ENCODE measurements at regions not wholly inside any gene's neighbourhood (a gene's known extent, or its start where the extent isn't known, plus 50 kb on each side); places are given as distances from the start of the nearest gene placed in this dataset.

GRCh38 chr2:83756219-83756618 is 702.9 kb downstream of the SUCLG1 start:
- H3K4me1 ChIP-seq (ENCODE audit: control insufficient read depth, insufficient read depth, low read length): no peaks in the 10 kb centered on the region
- no peaks in the 10 kb centered on the region for H3K27me3 ChIP-seq (ENCODE audit: control insufficient read depth, insufficient read depth, low read length)
- H3K9ac ChIP-seq (ENCODE audit: low read depth, low read length): no peak overlapping the region
- H3K4me3 ChIP-seq (ENCODE audit: low read depth, low read length): no peak overlapping the region
- no peaks in the 10 kb centered on the region for H3K36me3 ChIP-seq (ENCODE audit: control insufficient read depth, insufficient read depth, low read length)
- no peaks in the 10 kb centered on the region for H3K9me3 ChIP-seq (ENCODE audit: control insufficient read depth, insufficient read depth, low read length)

GRCh38 chr2:83747141-83747540 is 711.9 kb downstream of the SUCLG1 start:
- no peak overlapping the region for H3K9ac ChIP-seq (ENCODE audit: low read depth, low read length)
- no peaks in the 10 kb centered on the region for H3K9me3 ChIP-seq (ENCODE audit: control insufficient read depth, insufficient read depth, low read length)
- no peaks in the 10 kb centered on the region for H3K36me3 ChIP-seq (ENCODE audit: control insufficient read depth, insufficient read depth, low read length)
- no peak overlapping the region for H3K4me3 ChIP-seq (ENCODE audit: low read depth, low read length)
- H3K27me3 ChIP-seq (ENCODE audit: control insufficient read depth, insufficient read depth, low read length): no peaks in the 10 kb centered on the region
- H3K4me1 ChIP-seq (ENCODE audit: control insufficient read depth, insufficient read depth, low read length): no peaks in the 10 kb centered on the region

- no peaks in the 10 kb centered on the region for H3K36me3 ChIP-seq (ENCODE audit: control insufficient read depth, insufficient read depth, low read length)
- no peaks in the 10 kb centered on the region for H3K27me3 ChIP-seq (ENCODE audit: control insufficient read depth, insufficient read depth, low read length)
- H3K4me3 ChIP-seq (ENCODE audit: low read depth, low read length): no peak overlapping the region
- H3K4me1 ChIP-seq (ENCODE audit: control insufficient read depth, insufficient read depth, low read length): no peaks in the 10 kb centered on the region
- H3K9me3 ChIP-seq (ENCODE audit: control insufficient read depth, insufficient read depth, low read length): peaks cover under 1% of the 10 kb centered on the region
- H3K9ac ChIP-seq (ENCODE audit: low read depth, low read length): no peak overlapping the region
Observed at GRCh38 chr2:83744855-83745254, 714.2 kb downstream of the SUCLG1 start.

GRCh38 chr2:83742117-83742782 is 716.8 kb downstream of the SUCLG1 start:
- no peak overlapping the region for H3K9ac ChIP-seq (ENCODE audit: low read depth, low read length)

GRCh38 chr2:83730223-83730622 is 728.9 kb downstream of the SUCLG1 start:
- no peaks in the 10 kb centered on the region for H3K27me3 ChIP-seq (ENCODE audit: control insufficient read depth, insufficient read depth, low read length)
- no peak overlapping the region for H3K4me3 ChIP-seq (ENCODE audit: low read depth, low read length)
- no peaks in the 10 kb centered on the region for H3K4me1 ChIP-seq (ENCODE audit: control insufficient read depth, insufficient read depth, low read length)
- no peaks in the 10 kb centered on the region for H3K36me3 ChIP-seq (ENCODE audit: control insufficient read depth, insufficient read depth, low read length)
- no peak overlapping the region for H3K9ac ChIP-seq (ENCODE audit: low read depth, low read length)
- H3K9me3 ChIP-seq (ENCODE audit: control insufficient read depth, insufficient read depth, low read length): no peaks in the 10 kb centered on the region

More at GRCh38 chr2:83742117-83742782, 716.8 kb downstream of the SUCLG1 start:
- H3K4me3 ChIP-seq (ENCODE audit: low read depth, low read length): no peak overlapping the region
- H3K36me3 ChIP-seq (ENCODE audit: control insufficient read depth, insufficient read depth, low read length): no peaks in the 10 kb centered on the region
- H3K4me1 ChIP-seq (ENCODE audit: control insufficient read depth, insufficient read depth, low read length): no peaks in the 10 kb centered on the region
- H3K27me3 ChIP-seq (ENCODE audit: control insufficient read depth, insufficient read depth, low read length): no peaks in the 10 kb centered on the region
- H3K9me3 ChIP-seq (ENCODE audit: control insufficient read depth, insufficient read depth, low read length): peaks cover 5% of the 10 kb centered on the region

GRCh38 chr2:83725735-83726134 is 733.3 kb downstream of the SUCLG1 start:
- no peak overlapping the region for H3K4me3 ChIP-seq (ENCODE audit: low read depth, low read length)
- no peaks in the 10 kb centered on the region for H3K4me1 ChIP-seq (ENCODE audit: control insufficient read depth, insufficient read depth, low read length)
- no peaks in the 10 kb centered on the region for H3K36me3 ChIP-seq (ENCODE audit: control insufficient read depth, insufficient read depth, low read length)
- H3K9me3 ChIP-seq (ENCODE audit: control insufficient read depth, insufficient read depth, low read length): no peaks in the 10 kb centered on the region
- H3K9ac ChIP-seq (ENCODE audit: low read depth, low read length): no peak overlapping the region
- H3K27me3 ChIP-seq (ENCODE audit: control insufficient read depth, insufficient read depth, low read length): no peaks in the 10 kb centered on the region

GRCh38 chr2:83705146-83705545 is 753.9 kb downstream of the SUCLG1 start:
- no peaks in the 10 kb centered on the region for H3K27me3 ChIP-seq (ENCODE audit: control insufficient read depth, insufficient read depth, low read length)
- no peaks in the 10 kb centered on the region for H3K9me3 ChIP-seq (ENCODE audit: control insufficient read depth, insufficient read depth, low read length)

GRCh38 chr2:83703598-83703997 is 755.5 kb downstream of the SUCLG1 start:
- Histone ChIP-seq H3K36me3 (ENCODE audit: control insufficient read depth, insufficient read depth, low read length) (no peaks in the 10 kb centered on the region), H3K4me1 (ENCODE audit: control insufficient read depth, insufficient read depth, low read length) (no peaks in the 10 kb centered on the region), H3K27me3 (ENCODE audit: control insufficient read depth, insufficient read depth, low read length) (no peaks in the 10 kb centered on the region), H3K9me3 (ENCODE audit: control insufficient read depth, insufficient read depth, low read length) (no peaks in the 10 kb centered on the region), H3K9ac (ENCODE audit: low read depth, low read length) (no peak overlapping the region), H3K4me3 (ENCODE audit: low read depth, low read length) (no peak overlapping the region)

More at GRCh38 chr2:83705146-83705545, 753.9 kb downstream of the SUCLG1 start:
- Histone ChIP-seq H3K4me1 (ENCODE audit: control insufficient read depth, insufficient read depth, low read length) (no peaks in the 10 kb centered on the region), H3K36me3 (ENCODE audit: control insufficient read depth, insufficient read depth, low read length) (no peaks in the 10 kb centered on the region), H3K4me3 (ENCODE audit: low read depth, low read length) (no peak overlapping the region), H3K9ac (ENCODE audit: low read depth, low read length) (no peak overlapping the region)

GRCh38 chr2:83696838-83697237 is 762.2 kb downstream of the SUCLG1 start:
- H3K9me3 ChIP-seq (ENCODE audit: control insufficient read depth, insufficient read depth, low read length): no peaks in the 10 kb centered on the region
- H3K27me3 ChIP-seq (ENCODE audit: control insufficient read depth, insufficient read depth, low read length): no peaks in the 10 kb centered on the region
- no peak overlapping the region for H3K4me3 ChIP-seq (ENCODE audit: low read depth, low read length)

GRCh38 chr2:83695530-83695929 is 763.5 kb downstream of the SUCLG1 start:
- no peaks in the 10 kb centered on the region for H3K9me3 ChIP-seq (ENCODE audit: control insufficient read depth, insufficient read depth, low read length)
- no peak overlapping the region for H3K4me3 ChIP-seq (ENCODE audit: low read depth, low read length)
- H3K36me3 ChIP-seq (ENCODE audit: control insufficient read depth, insufficient read depth, low read length): no peaks in the 10 kb centered on the region
- H3K27me3 ChIP-seq (ENCODE audit: control insufficient read depth, insufficient read depth, low read length): no peaks in the 10 kb centered on the region
- no peaks in the 10 kb centered on the region for H3K4me1 ChIP-seq (ENCODE audit: control insufficient read depth, insufficient read depth, low read length)
- no peak overlapping the region for H3K9ac ChIP-seq (ENCODE audit: low read depth, low read length)

More at GRCh38 chr2:83696838-83697237, 762.2 kb downstream of the SUCLG1 start:
- Histone ChIP-seq H3K36me3 (ENCODE audit: control insufficient read depth, insufficient read depth, low read length) (no peaks in the 10 kb centered on the region), H3K9ac (ENCODE audit: low read depth, low read length) (no peak overlapping the region), H3K4me1 (ENCODE audit: control insufficient read depth, insufficient read depth, low read length) (no peaks in the 10 kb centered on the region)

- H3K4me1 ChIP-seq (ENCODE audit: control insufficient read depth, insufficient read depth, low read length): no peaks in the 10 kb centered on the region
- H3K4me3 ChIP-seq (ENCODE audit: low read depth, low read length): no peak overlapping the region
- H3K36me3 ChIP-seq (ENCODE audit: control insufficient read depth, insufficient read depth, low read length): no peaks in the 10 kb centered on the region
- H3K27me3 ChIP-seq (ENCODE audit: control insufficient read depth, insufficient read depth, low read length): no peaks in the 10 kb centered on the region
- no peaks in the 10 kb centered on the region for H3K9me3 ChIP-seq (ENCODE audit: control insufficient read depth, insufficient read depth, low read length)
- no peak overlapping the region for H3K9ac ChIP-seq (ENCODE audit: low read depth, low read length)
Observed at GRCh38 chr2:83695037-83695436, 764.0 kb downstream of the SUCLG1 start.

GRCh38 chr2:83689402-83689801 is 769.7 kb downstream of the SUCLG1 start:
- Histone ChIP-seq H3K9me3 (ENCODE audit: control insufficient read depth, insufficient read depth, low read length) (no peaks in the 10 kb centered on the region), H3K27me3 (ENCODE audit: control insufficient read depth, insufficient read depth, low read length) (no peaks in the 10 kb centered on the region), H3K4me3 (ENCODE audit: low read depth, low read length) (no peak overlapping the region), H3K36me3 (ENCODE audit: control insufficient read depth, insufficient read depth, low read length) (no peaks in the 10 kb centered on the region), H3K4me1 (ENCODE audit: control insufficient read depth, insufficient read depth, low read length) (no peaks in the 10 kb centered on the region), H3K9ac (ENCODE audit: low read depth, low read length) (no peak overlapping the region)
